Ovary (tissue), 7 donors: ENCODE measurements at regions not wholly inside any gene's neighbourhood (a gene's known extent, or its start where the extent isn't known, plus 50 kb on each side); places are given as distances from the start of the nearest gene placed in this dataset.

ENCODE experiments used
- DNase-seq, 5 donors: peaks; one replicate each; pipeline ENCODE4 v3.0.0-alpha.2; 2019 to 2020
- H3K27ac ChIP-seq, 2 donors: fragments of 200-600 bp; one replicate each; pipeline versions ENCODE4 v1.5.1 to v1.8.0; 2019 to 2022
- H3K27me3 ChIP-seq: fragments of 200-600 bp; one replicate; pipeline ENCODE4 v1.8.0; 2022
- H3K36me3 ChIP-seq: fragments of 200-600 bp; sonication (generic); one replicate; pipeline ENCODE4 v1.5.1; 2019
- H3K4me1 ChIP-seq: one replicate; pipeline ENCODE4 v1.8.1; 2013; ENCODE audit warnings: mild to moderate bottlenecking, moderate library complexity; ENCODE audit not compliant: insufficient read depth
- H3K4me3 ChIP-seq: fragments of 200-600 bp; sonication (generic); one replicate; pipeline ENCODE4 v1.5.1; 2017
- H3K9me3 ChIP-seq, 2 donors: fragments of 200-600 bp in 1 of 2; sonication (generic) in 1 of 2; one replicate each; pipeline versions ENCODE4 v1.5.1 to v1.8.1; 2013 to 2019; ENCODE audit warnings: mild to moderate bottlenecking in 1 of 2, moderate library complexity in 1 of 2
- CTCF ChIP-seq, 3 donors: fragments of 450-650 bp in 2 of 3; fragments of 200-600 bp in 1 of 3; IDR thresholded peaks; one replicate each; pipeline versions ENCODE4 v1.5.1 to v1.8.0; 2016 to 2022; ENCODE audit warnings: antibody characterized with exemption in 3 of 3, mild to moderate bottlenecking in 1 of 3
- EP300 ChIP-seq: sonication (generic); formaldehyde crosslinking; IDR thresholded peaks from one replicate; pipeline ENCODE4 v1.6.1; 2017; ENCODE audit warnings: antibody characterized with exemption
- POLR2A ChIP-seq: fragments of 450-650 bp; IDR thresholded peaks from one replicate; pipeline ENCODE4 v1.6.1; 2017; ENCODE audit warnings: antibody characterized with exemption, mild to moderate bottlenecking, moderate library complexity
- WGBS, 3 donors: extraction: QIAGEN DNeasy Blood & Tissue Kit in 1 of 3; methylation state at CpG; one replicate each; pipeline versions ENCODE4 v1.1.5 to v1.1.7; 2013 to 2017; 5-methylcytosine and 5-hydroxymethylcytosine counted together
- intact Hi-C, 4 donors: fragments of 100-400 bp; cut with DNase I; formaldehyde crosslinking; loops; one replicate each; pipeline versions ENCODE4 v1.11.0 to v1.15.1; 2022 to 2023
- donor health status: DM: no; HTN: no; CAD: no; lungs with moderate emphysema.
- donor health status: DM: no; HTN: no; CAD: no.
- donor health status: Bipolar disorder and iron deficiency.
- donor health status: DM: no; HTN: no; CAD: no.
- donor health status: DM: yes; HTN: yes; CAD: no.

DNA sequence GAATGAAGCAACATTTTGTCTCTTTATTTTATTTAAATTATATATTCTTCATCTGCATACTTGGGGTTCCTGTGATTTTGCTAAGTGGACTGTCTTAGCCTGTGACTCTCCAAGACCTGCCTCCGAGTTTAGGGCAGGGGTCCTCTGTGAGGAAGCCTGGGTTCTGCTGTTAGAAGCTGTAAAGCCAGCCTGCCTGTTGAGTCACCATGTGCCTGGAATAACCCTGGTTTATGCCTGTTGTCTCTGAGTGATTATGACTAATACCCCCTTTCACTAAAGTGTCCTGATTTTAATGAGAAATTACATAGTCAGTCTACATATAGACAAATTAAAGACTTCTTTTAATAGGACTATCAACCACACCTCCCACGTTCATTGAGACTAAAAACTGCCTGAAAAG is 369.1 kb downstream of the ZNF521 start:
- intact Hi-C loops = no loop called here
- no peaks in the 10 kb centered on the region for H3K27me3 ChIP-seq
- no peaks in the 10 kb centered on the region for H3K9me3 ChIP-seq
- TF ChIP-seq POLR2A (no peak), EP300 (no peak), CTCF (IDR thresholded peaks at IDR 0.05) (no peak)
- no peaks in the 10 kb centered on the region for H3K4me1 ChIP-seq
- no peak overlapping the region for H3K27ac ChIP-seq
- DNase-seq = no peak
- no peaks in the 10 kb centered on the region for H3K36me3 ChIP-seq
- WGBS, 3 donors = 82 to 89% (median 83%) methylated on average over 2 of the region's 2 CpGs
- H3K4me3 ChIP-seq = no peak overlapping the region

DNA sequence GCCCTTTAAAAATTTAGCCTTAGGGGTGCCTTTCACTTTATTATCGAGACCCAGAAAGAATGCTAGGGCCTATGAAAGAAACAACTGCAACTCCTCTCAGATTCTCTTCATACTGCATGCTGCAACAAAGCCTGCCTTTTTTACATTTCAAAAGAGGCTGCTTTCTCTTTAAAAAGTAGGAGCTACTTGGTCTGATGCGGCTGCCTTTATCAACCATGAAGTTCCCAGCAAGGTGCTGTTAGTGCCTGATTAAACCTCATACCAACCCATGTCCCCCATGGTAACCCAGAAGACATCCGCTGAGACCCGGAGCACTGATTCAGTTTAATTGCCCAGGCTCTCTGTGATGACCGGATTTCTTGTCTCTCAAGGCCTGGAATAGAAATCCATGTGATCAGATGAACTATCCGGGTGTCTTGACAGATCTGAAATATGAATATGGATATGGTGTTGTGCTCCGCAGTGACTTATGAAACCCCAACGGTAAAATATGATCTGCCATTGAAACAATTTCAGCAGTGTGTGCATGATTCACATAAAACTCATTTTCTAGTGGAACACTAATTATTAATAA is 368.3 kb downstream of the ZNF521 start:
- no peak for TF ChIP-seq CTCF (IDR thresholded peaks at IDR 0.05)
- no peak for TF ChIP-seq EP300
- TF ChIP-seq POLR2A = no peak
- intact Hi-C loops = no loop called here
- WGBS, 3 donors = 84 to 89% (median 89%) methylated on average over 8 of the region's 8 CpGs
- H3K36me3 ChIP-seq = no peaks in the 10 kb centered on the region
- no peaks in the 10 kb centered on the region for H3K4me1 ChIP-seq
- no peak for DNase-seq
- H3K27ac ChIP-seq = no peak overlapping the region
- H3K27me3 ChIP-seq = no peaks in the 10 kb centered on the region
- H3K9me3 ChIP-seq = no peaks in the 10 kb centered on the region
- no peak overlapping the region for H3K4me3 ChIP-seq

GRCh38 chr18:24985586-24985985 is 366.4 kb downstream of the ZNF521 start:
- TF ChIP-seq CTCF (IDR thresholded peaks at IDR 0.05) = no peak
- no peak for TF ChIP-seq EP300
- TF ChIP-seq POLR2A = no peak
- H3K36me3 ChIP-seq = no peaks in the 10 kb centered on the region
- no peaks in the 10 kb centered on the region for H3K9me3 ChIP-seq
- WGBS, 3 donors = 66 to 73% (median 67%) methylated on average over 4 of the region's 4 CpGs
- H3K27me3 ChIP-seq = no peaks in the 10 kb centered on the region
- H3K27ac ChIP-seq = no peak overlapping the region
- intact Hi-C loops = no loop called here
- no peak overlapping the region for H3K4me3 ChIP-seq
- no peak for DNase-seq
- H3K4me1 ChIP-seq = no peaks in the 10 kb centered on the region

GRCh38 chr18:24986666-24987302 is 365.2 kb downstream of the ZNF521 start:
- intact Hi-C loops = no loop called here
- no peaks in the 10 kb centered on the region for H3K27me3 ChIP-seq
- DNase-seq = no peak
- H3K27ac ChIP-seq = no peak overlapping the region
- no peaks in the 10 kb centered on the region for H3K4me1 ChIP-seq
- no peak overlapping the region for H3K4me3 ChIP-seq
- 65 to 77% (median 76%) methylated on average over 6 of the region's 6 CpGs for WGBS, 3 donors
- no peaks in the 10 kb centered on the region for H3K9me3 ChIP-seq
- TF ChIP-seq EP300 (no peak), CTCF (IDR thresholded peaks at IDR 0.05) (no peak)
- no peaks in the 10 kb centered on the region for H3K36me3 ChIP-seq
